Activated CD8-positive, alpha-beta T cell treated with anti-CD3 and anti-CD28 coated beads, Interleukin-2, amount 10 ng/mL, durations not matched to agents 7 days and 5 days (primary cell): ENCODE measurements at regions not wholly inside any gene's neighbourhood (a gene's known extent, or its start where the extent isn't known, plus 50 kb on each side); places are given as distances from the start of the nearest gene placed in this dataset.

Experiments used
- ATAC-seq: fragments of 150-1000 bp; cut with Tn5 transposase; one replicate; pipeline ENCODE4 v1.10.0; 2021; ENCODE audit warnings: moderate library complexity
- CTCF ChIA-PET: fragments of 350-600 bp; sonication (Branson Sonifier 250); formaldehyde crosslinking; loops from one replicate; lab custom pipeline; 2021; ENCODE audit warnings: antibody characterized with exemption; lab: Charles Lee
- POLR2A ChIA-PET: fragments of 350-600 bp; sonication (Branson Sonifier 250); formaldehyde crosslinking; loops from one replicate; lab custom pipeline; 2021; ENCODE audit warnings: antibody characterized with exemption; lab: Charles Lee
- DNase-seq: peaks from one replicate; pipeline ENCODE4 v3.0.0-alpha.2; 2020
- H3K27ac Mint-ChIP-seq: one replicate; pipeline ENCODE4 v1.8.0; 2021; ENCODE audit warnings: mild to moderate bottlenecking, mixed read lengths
- H3K27me3 Mint-ChIP-seq: one replicate; pipeline ENCODE4 v1.8.0; 2021; ENCODE audit warnings: low read depth, mixed read lengths
- H3K36me3 Mint-ChIP-seq: one replicate; pipeline ENCODE4 v1.8.0; 2021; ENCODE audit warnings: low read depth, mixed read lengths
- H3K4me1 Mint-ChIP-seq: one replicate; pipeline ENCODE4 v1.8.0; 2021; ENCODE audit warnings: low read depth, mixed read lengths
- H3K4me3 Mint-ChIP-seq: one replicate; pipeline ENCODE4 v1.8.0; 2021; ENCODE audit warnings: mild to moderate bottlenecking, mixed read lengths
- H3K9me3 Mint-ChIP-seq: one replicate; pipeline ENCODE4 v1.8.0; 2022; ENCODE audit warnings: mixed read lengths; ENCODE audit not compliant: insufficient read depth

DNA sequence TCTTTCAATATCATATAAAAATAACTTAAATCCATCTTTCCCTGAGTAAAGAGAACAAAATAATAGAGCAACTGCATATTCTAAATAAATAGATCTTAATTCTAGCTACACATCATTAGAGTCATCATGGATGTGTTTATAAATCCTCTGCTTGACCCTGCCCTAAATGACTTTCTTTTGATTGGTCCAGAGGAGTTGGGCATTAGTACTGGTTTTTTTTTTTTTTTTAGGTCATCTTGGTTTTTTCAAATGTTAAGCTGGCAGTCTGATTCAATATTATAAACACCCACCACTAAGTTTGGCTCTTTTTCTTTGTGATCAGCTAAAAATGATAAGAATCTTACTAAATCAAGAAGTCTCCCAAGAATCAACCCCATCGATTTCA, 504.0 kb upstream of the CBLB start:
- Mint-ChIP-seq H3K36me3 (peaks cover 3% of the 10 kb centered on the region), H3K4me1 (no peaks in the 10 kb centered on the region), H3K27me3 (no peaks in the 10 kb centered on the region), H3K27ac (no peak overlapping the region), H3K9me3 (no peaks in the 10 kb centered on the region), H3K4me3 (no peak overlapping the region)
- ChIA-PET POLR2A (no interaction called here), CTCF (no interaction called here)
- DNase-seq (no peak), ATAC-seq (no peak)

- ChIA-PET POLR2A (no interaction called here), CTCF (no interaction called here)
- H3K27me3 Mint-ChIP-seq: no peaks in the 10 kb centered on the region
- DNase-seq (no peak), ATAC-seq (no peak)
- no peaks in the 10 kb centered on the region for H3K9me3 Mint-ChIP-seq
- no peak overlapping the region for H3K4me3 Mint-ChIP-seq
- no peaks in the 10 kb centered on the region for H3K4me1 Mint-ChIP-seq
- H3K36me3 Mint-ChIP-seq: no peaks in the 10 kb centered on the region
- no peak overlapping the region for H3K27ac Mint-ChIP-seq
Measured at GRCh38 chr3:106376016-106376570, 507.3 kb upstream of the CBLB start.

DNA sequence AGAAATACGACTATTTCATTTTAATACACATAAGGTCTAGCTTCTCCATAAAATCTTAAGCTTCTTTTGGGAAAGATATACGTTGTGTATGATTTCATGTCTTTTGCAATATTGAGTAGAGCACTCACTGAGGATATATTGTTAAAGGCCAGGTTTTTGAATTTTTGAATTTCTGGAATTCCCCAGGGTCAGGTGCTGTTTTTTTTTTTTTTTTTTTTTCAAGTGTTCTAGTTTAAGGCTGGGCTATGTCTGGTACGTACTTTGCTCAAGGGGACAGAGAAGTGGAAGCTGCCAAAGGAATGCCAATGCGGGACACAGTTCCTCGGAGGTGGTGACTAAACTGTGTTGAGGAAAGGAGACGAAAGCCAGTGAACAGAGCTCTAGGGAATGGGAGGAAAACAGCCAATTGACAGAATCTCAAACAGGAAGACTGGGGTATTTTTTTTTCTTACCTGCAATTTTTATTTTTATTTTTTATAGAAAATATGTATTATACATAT, 510.5 kb upstream of the CBLB start:
- Mint-ChIP-seq H3K27ac (no peak overlapping the region), H3K4me3 (no peak overlapping the region), H3K4me1 (no peaks in the 10 kb centered on the region), H3K27me3 (no peaks in the 10 kb centered on the region), H3K36me3 (no peaks in the 10 kb centered on the region), H3K9me3 (no peaks in the 10 kb centered on the region)
- ChIA-PET CTCF (interaction anchor here (1.1 kb wide), 1 partner anchor 231 kb away, joined by 3 read pairs; no protein-coding TSS in a partner anchor), POLR2A (no interaction called here)
- ATAC-seq (no peak), DNase-seq (no peak)

DNA sequence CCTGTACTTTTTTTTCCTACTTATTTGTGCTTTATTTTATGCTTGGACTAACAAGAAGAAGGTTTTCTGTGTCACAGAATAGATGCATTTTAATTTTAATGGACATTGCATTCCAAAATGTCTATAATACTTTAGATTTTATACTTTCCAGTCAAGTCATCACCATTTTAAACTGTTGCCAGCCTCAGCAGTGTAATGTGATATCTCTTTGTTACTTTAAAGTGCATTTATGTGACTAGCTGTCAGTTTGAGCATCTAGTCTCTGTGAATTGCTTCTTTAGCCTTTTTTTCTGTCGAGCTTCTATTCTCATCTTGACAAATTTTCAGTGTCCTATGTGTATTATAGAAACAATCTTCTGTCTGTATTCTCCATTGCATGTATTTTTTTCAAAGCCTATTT, 511.4 kb upstream of the CBLB start:
- POLR2A ChIA-PET: no interaction called here
- Mint-ChIP-seq H3K9me3 (no peaks in the 10 kb centered on the region), H3K27ac (no peak overlapping the region), H3K27me3 (no peaks in the 10 kb centered on the region), H3K4me1 (no peaks in the 10 kb centered on the region), H3K4me3 (no peak overlapping the region), H3K36me3 (no peaks in the 10 kb centered on the region)
- CTCF ChIA-PET: no interaction called here
- ATAC-seq (no peak), DNase-seq (no peak)

- Mint-ChIP-seq H3K27ac (no peak overlapping the region), H3K9me3 (no peaks in the 10 kb centered on the region), H3K27me3 (no peaks in the 10 kb centered on the region), H3K4me3 (no peak overlapping the region), H3K4me1 (no peaks in the 10 kb centered on the region), H3K36me3 (no peaks in the 10 kb centered on the region)
- ChIA-PET POLR2A (no interaction called here), CTCF (interaction anchor here (1.2 kb wide), 1 partner anchor 10 kb away, joined by 3 read pairs; no protein-coding TSS in a partner anchor)
- no peak for ATAC-seq
- no peak for DNase-seq
Measured at GRCh38 chr3:106381286-106381938, 512.6 kb upstream of the CBLB start.

DNA sequence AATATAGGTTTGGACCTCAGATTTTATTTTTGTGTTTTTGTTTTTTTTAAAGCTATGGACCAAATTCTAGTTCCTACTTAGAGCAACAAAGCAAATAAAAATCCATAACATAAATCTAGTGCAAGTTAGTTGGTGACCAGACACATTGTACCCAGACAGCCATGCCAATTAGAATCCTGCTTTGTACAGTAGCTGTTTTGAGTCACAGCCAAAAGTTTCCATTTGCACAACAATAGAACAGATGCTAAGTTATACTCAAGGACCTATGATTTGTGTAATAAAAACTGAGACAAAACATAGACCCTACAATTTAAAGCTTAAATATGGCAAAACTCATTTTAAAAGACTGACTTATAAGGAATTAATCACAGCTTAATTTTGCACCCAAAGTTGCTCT, 513.1 kb upstream of the CBLB start:
- Mint-ChIP-seq H3K27me3 (no peaks in the 10 kb centered on the region), H3K36me3 (no peaks in the 10 kb centered on the region), H3K27ac (no peak overlapping the region), H3K9me3 (no peaks in the 10 kb centered on the region), H3K4me1 (no peaks in the 10 kb centered on the region), H3K4me3 (no peak overlapping the region)
- POLR2A ChIA-PET: no interaction called here
- ATAC-seq (no peak), DNase-seq (no peak)
- CTCF ChIA-PET: interaction anchor here (1.2 kb wide), 1 partner anchor 10 kb away, joined by 3 read pairs; no protein-coding TSS in a partner anchor

- ChIA-PET CTCF (no interaction called here), POLR2A (no interaction called here)
- H3K36me3 Mint-ChIP-seq: no peaks in the 10 kb centered on the region
- no peaks in the 10 kb centered on the region for H3K4me1 Mint-ChIP-seq
- no peaks in the 10 kb centered on the region for H3K9me3 Mint-ChIP-seq
- H3K27me3 Mint-ChIP-seq: no peaks in the 10 kb centered on the region
- ATAC-seq (no peak), DNase-seq (no peak)
- H3K4me3 Mint-ChIP-seq: no peak overlapping the region
- H3K27ac Mint-ChIP-seq: no peak overlapping the region
Measured at GRCh38 chr3:106386050-106386449, 517.2 kb upstream of the CBLB start.

- no peak for ATAC-seq
- Mint-ChIP-seq H3K36me3 (no peaks in the 10 kb centered on the region), H3K9me3 (no peaks in the 10 kb centered on the region), H3K27me3 (no peaks in the 10 kb centered on the region), H3K4me3 (no peak overlapping the region), H3K27ac (no peak overlapping the region), H3K4me1 (no peaks in the 10 kb centered on the region)
- no peak for DNase-seq
- ChIA-PET POLR2A (no interaction called here), CTCF (no interaction called here)
Measured at GRCh38 chr3:106392915-106393314, 524.1 kb upstream of the CBLB start.

- CTCF ChIA-PET: no interaction called here
- DNase-seq: no peak
- no peaks in the 10 kb centered on the region for H3K9me3 Mint-ChIP-seq
- no peaks in the 10 kb centered on the region for H3K4me1 Mint-ChIP-seq
- H3K4me3 Mint-ChIP-seq: no peak overlapping the region
- H3K27ac Mint-ChIP-seq: no peak overlapping the region
- no peaks in the 10 kb centered on the region for H3K36me3 Mint-ChIP-seq
- no peaks in the 10 kb centered on the region for H3K27me3 Mint-ChIP-seq
- POLR2A ChIA-PET: no interaction called here
- ATAC-seq: no peak
Measured at GRCh38 chr3:106397006-106397405, 528.2 kb upstream of the CBLB start.

- no peaks in the 10 kb centered on the region for H3K27me3 Mint-ChIP-seq
- no peaks in the 10 kb centered on the region for H3K36me3 Mint-ChIP-seq
- ChIA-PET POLR2A (no interaction called here), CTCF (no interaction called here)
- ATAC-seq (no peak), DNase-seq (no peak)
- no peaks in the 10 kb centered on the region for H3K4me1 Mint-ChIP-seq
- no peak overlapping the region for H3K4me3 Mint-ChIP-seq
- no peak overlapping the region for H3K27ac Mint-ChIP-seq
- no peaks in the 10 kb centered on the region for H3K9me3 Mint-ChIP-seq
Measured at GRCh38 chr3:106398891-106399600, 530.2 kb upstream of the CBLB start.

- H3K27me3 Mint-ChIP-seq: no peaks in the 10 kb centered on the region
- no peaks in the 10 kb centered on the region for H3K36me3 Mint-ChIP-seq
- no peaks in the 10 kb centered on the region for H3K4me1 Mint-ChIP-seq
- ChIA-PET CTCF (no interaction called here), POLR2A (no interaction called here)
- H3K27ac Mint-ChIP-seq: no peak overlapping the region
- H3K9me3 Mint-ChIP-seq: no peaks in the 10 kb centered on the region
- no peak for DNase-seq
- no peak for ATAC-seq
- no peak overlapping the region for H3K4me3 Mint-ChIP-seq
Measured at GRCh38 chr3:106399761-106400160, 530.9 kb upstream of the CBLB start.

DNA sequence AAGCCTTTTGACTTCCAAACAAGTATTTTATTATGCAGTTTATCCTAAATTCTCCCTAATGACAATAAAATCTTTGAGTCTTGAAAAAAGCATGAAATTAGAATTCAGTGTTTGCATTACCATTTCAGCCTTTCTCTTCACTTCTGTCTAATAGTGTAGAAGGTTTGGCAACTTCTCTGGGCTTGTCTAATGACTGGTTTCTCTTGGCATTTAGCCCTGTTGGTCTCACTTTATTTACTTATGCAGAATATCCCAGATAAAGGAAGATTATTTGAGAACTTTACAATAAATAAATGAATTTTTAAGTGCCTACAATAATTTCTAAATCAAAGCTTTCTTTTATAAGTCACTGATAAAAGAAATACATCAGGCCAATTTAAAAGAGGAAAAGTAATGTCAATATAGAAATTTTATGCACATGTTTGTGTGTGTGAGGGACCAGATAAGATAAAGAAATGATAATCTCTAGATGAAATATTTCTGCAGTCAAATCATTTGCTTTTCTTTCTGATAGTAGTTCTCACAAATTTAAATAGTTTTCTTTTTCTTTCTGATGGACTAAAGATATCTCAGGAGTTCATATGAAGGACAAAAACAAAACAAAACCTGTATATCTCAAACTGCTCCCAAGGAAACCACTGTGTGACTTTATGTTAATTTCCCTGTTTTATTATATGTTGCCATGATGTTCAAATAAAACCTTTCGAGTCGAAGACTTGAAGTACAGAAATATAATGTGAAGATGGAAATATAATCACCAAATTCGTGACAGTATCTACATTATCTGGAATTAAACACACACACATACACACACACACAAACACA, 533.1 kb upstream of the CBLB start:
- Mint-ChIP-seq H3K4me1 (no peaks in the 10 kb centered on the region), H3K9me3 (no peaks in the 10 kb centered on the region), H3K36me3 (no peaks in the 10 kb centered on the region), H3K27ac (no peak overlapping the region), H3K4me3 (no peak overlapping the region), H3K27me3 (no peaks in the 10 kb centered on the region)
- no peak for ATAC-seq
- DNase-seq: no peak
- POLR2A ChIA-PET: no interaction called here
- CTCF ChIA-PET: no interaction called here
